OCI-LY3 (cell line): ENCODE measurements at regions not wholly inside any gene's neighbourhood (a gene's known extent, or its start where the extent isn't known, plus 50 kb on each side); places are given as distances from the start of the nearest gene placed in this dataset.

Experiments
- H2AFZ ChIP-seq: fragments of 200-600, 300-600 bp; shearing (Covaris generic); 2 replicates; pipeline ENCODE4 v1.6.0; 2014; ENCODE audit warnings: antibody characterized with exemption, low read depth, low read length
- H3K27ac ChIP-seq: fragments of 200-600, 300-600 bp; sonication (generic); 2 replicates; pipeline ENCODE4 v1.5.1; 2014; ENCODE audit warnings: mild to moderate bottlenecking, low read length, moderate library complexity, mixed read lengths
- H3K27me3 ChIP-seq: fragments of 200-600, 300-600 bp; sonication (generic); 2 replicates; pipeline ENCODE4 v1.6.1; 2014; ENCODE audit warnings: low read depth, low read length, mixed read lengths
- H3K36me3 ChIP-seq: fragments of 200-600, 300-600 bp; sonication (generic); replicated peaks from 2 replicates; pipeline ENCODE3; 2014; ENCODE audit warnings: low read depth, low read length, mixed read lengths
- H3K4me1 ChIP-seq: fragments of 300-600, 200-600 bp; sonication (generic); 2 replicates; pipeline ENCODE4 v1.6.1; 2014; ENCODE audit warnings: low read length, mixed read lengths
- H3K4me2 ChIP-seq: fragments of 200-600, 300-600 bp; sonication (generic); 2 replicates; pipeline ENCODE4 v1.6.1; 2014; ENCODE audit warnings: low read length, mixed read lengths
- H3K4me3 ChIP-seq: fragments of 300-600, 200-600 bp; sonication (generic); 2 replicates; pipeline ENCODE4 v1.5.1; 2014; ENCODE audit warnings: antibody characterized with exemption, mild to moderate bottlenecking, low read length, moderate library complexity
- H3K79me2 ChIP-seq: fragments of 300-600, 200-600 bp; shearing (Covaris generic); 2 replicates; pipeline ENCODE4 v1.6.1; 2014; ENCODE audit warnings: mild to moderate bottlenecking, low read length, mixed read lengths
- H3K9ac ChIP-seq: fragments of 300-600, 200-600 bp; shearing (Covaris generic); 2 replicates; pipeline ENCODE4 v1.6.0; 2014; ENCODE audit warnings: mild to moderate bottlenecking, low read length, moderate library complexity
- H3K9me3 ChIP-seq: fragments of 200-600, 300-600 bp; shearing (Covaris generic); 2 replicates; pipeline ENCODE4 v1.6.1; 2014; ENCODE audit warnings: low read length, mixed read lengths; ENCODE audit not compliant: insufficient read depth
- H4K20me1 ChIP-seq: fragments of 200-600, 300-600 bp; sonication (generic); 2 replicates; pipeline ENCODE4 v1.6.1; 2016; ENCODE audit warnings: low read length, mixed read lengths; ENCODE audit not compliant: insufficient read depth
- CTCF ChIP-seq: fragments of 200-600, 300-600 bp; sonication (generic); IDR thresholded peaks from 2 replicates; pipeline ENCODE4 v1.5.1; 2014; ENCODE audit warnings: antibody characterized with exemption, low read length, low read depth
- EZH2phosphoT487 ChIP-seq: fragments of 200-600 bp; shearing (Covaris generic); IDR thresholded peaks from 2 replicates; pipeline ENCODE4 v1.6.1; 2018; ENCODE audit warnings: antibody characterized with exemption, mixed run types, low read depth

- no peaks in the 10 kb centered on the region for H3K9me3 ChIP-seq
- no peaks in the 10 kb centered on the region for H3K36me3 ChIP-seq
- no peak overlapping the region for H3K4me3 ChIP-seq
- H3K4me2 ChIP-seq: no peak overlapping the region
- no peak overlapping the region for H3K27ac ChIP-seq
- no peaks in the 10 kb centered on the region for H3K79me2 ChIP-seq
- no peak for TF ChIP-seq EZH2phosphoT487
- no peak for TF ChIP-seq CTCF
- no peaks in the 10 kb centered on the region for H3K4me1 ChIP-seq
- no peak overlapping the region for H3K9ac ChIP-seq
- no peaks in the 10 kb centered on the region for H3K27me3 ChIP-seq
- no peak overlapping the region for H2AFZ ChIP-seq
- no peaks in the 10 kb centered on the region for H4K20me1 ChIP-seq
These were observed 210.8 kb upstream of the FLRT2 start for GRCh38 chr14:85319101-85319500.

- TF ChIP-seq CTCF (no peak), EZH2phosphoT487 (no peak)
- no peaks in the 10 kb centered on the region for H3K4me1 ChIP-seq
- no peak overlapping the region for H3K9ac ChIP-seq
- no peak overlapping the region; the same call in 1 of the 2 replicates for H2AFZ ChIP-seq
- no peaks in the 10 kb centered on the region for H3K79me2 ChIP-seq
- H4K20me1 ChIP-seq: no peaks in the 10 kb centered on the region
- H3K9me3 ChIP-seq: no peaks in the 10 kb centered on the region
- no peak overlapping the region for H3K4me3 ChIP-seq
- no peak overlapping the region for H3K4me2 ChIP-seq
- no peaks in the 10 kb centered on the region for H3K27me3 ChIP-seq
- H3K36me3 ChIP-seq: no peaks in the 10 kb centered on the region
- no peak overlapping the region for H3K27ac ChIP-seq
These were observed 209.8 kb upstream of the FLRT2 start for GRCh38 chr14:85319998-85320630.

GRCh38 chr14:85325134-85326017 lies 204.6 kb upstream of the FLRT2 start:
- no peak overlapping the region for H3K4me3 ChIP-seq
- H3K4me1 ChIP-seq: no peaks in the 10 kb centered on the region
- no peak overlapping the region for H3K27ac ChIP-seq
- H3K27me3 ChIP-seq: no peaks in the 10 kb centered on the region
- H2AFZ ChIP-seq: no peak overlapping the region
- H3K9ac ChIP-seq: no peak overlapping the region
- no peak overlapping the region for H3K4me2 ChIP-seq
- no peaks in the 10 kb centered on the region for H3K36me3 ChIP-seq
- TF ChIP-seq CTCF (no peak), EZH2phosphoT487 (no peak)
- H3K9me3 ChIP-seq: no peaks in the 10 kb centered on the region
- H4K20me1 ChIP-seq: no peaks in the 10 kb centered on the region
- H3K79me2 ChIP-seq: no peaks in the 10 kb centered on the region

GRCh38 chr14:85332401-85332800 lies 197.5 kb upstream of the FLRT2 start:
- no peak overlapping the region for H3K9ac ChIP-seq
- no peak overlapping the region for H3K4me3 ChIP-seq
- H3K4me2 ChIP-seq: no peak overlapping the region
- H3K27me3 ChIP-seq: no peaks in the 10 kb centered on the region
- H2AFZ ChIP-seq: no peak overlapping the region
- no peaks in the 10 kb centered on the region for H3K9me3 ChIP-seq
- no peaks in the 10 kb centered on the region for H4K20me1 ChIP-seq
- H3K36me3 ChIP-seq: no peaks in the 10 kb centered on the region
- TF ChIP-seq CTCF (no peak), EZH2phosphoT487 (no peak)
- no peaks in the 10 kb centered on the region for H3K4me1 ChIP-seq
- no peaks in the 10 kb centered on the region for H3K79me2 ChIP-seq
- no peak overlapping the region for H3K27ac ChIP-seq
